ENCODE measurements at regions not wholly inside any gene's neighbourhood (a gene's known extent, or its start where the extent isn't known, plus 50 kb on each side); places are given as distances from the start of the nearest gene placed in this dataset.
A peak's percentile ranks its signal among the peaks of the same experiment; 100 is the strongest.

GRCh38 chr1:234729561-234730474 lies 119.8 kb upstream of the IRF2BP2 start:
- H3K27ac ChIP-seq: peak overlapping the region in 7 of 11 experiments; percentile 1 to 97 (median 95); a peak in 12 of 22 replicates
- H4K20me1 ChIP-seq: no peaks in the 10 kb centered on the region
- peak overlapping the region in 1 of 11 experiments; percentile 17; a peak in 2 of 22 replicates for H3K9ac ChIP-seq
- no peak overlapping the region for H3K4me3 ChIP-seq
- no peaks in the 10 kb centered on the region for H3K36me3 ChIP-seq
- H3K9me3 ChIP-seq (replicated peaks in 1 of 11): no peaks in the 10 kb centered on the region
- no peak for TF ChIP-seq Cebpa-rat (IDR thresholded peaks at IDR 0.05)
- H3K27me3 ChIP-seq: no peaks in the 10 kb centered on the region
- H3K4me2 ChIP-seq: peak overlapping the region; percentile 91 to 97 (median 94)
- peaks cover 83 to 92% (median 87%) of the 10 kb centered on the region in 10 experiments for H3K4me1 ChIP-seq

DNA sequence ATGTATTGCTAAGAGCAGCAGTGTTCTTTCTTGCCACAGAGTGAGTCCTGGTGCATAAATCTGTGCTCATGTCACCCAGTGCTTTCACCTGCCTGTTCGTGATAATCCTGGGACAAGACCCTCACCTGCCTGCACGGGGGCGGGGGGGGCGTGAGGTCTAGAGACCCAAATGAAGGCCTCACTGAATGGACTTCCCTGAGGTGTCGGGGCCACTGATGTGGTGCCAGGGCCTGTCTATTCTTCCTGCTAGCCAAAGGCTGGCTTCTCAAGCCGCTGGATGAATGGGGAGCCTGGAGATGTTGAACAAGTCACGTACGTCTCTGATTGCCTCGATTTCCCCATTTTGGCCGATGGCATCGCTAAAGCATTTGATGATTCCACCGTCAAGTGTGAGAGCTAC lies 118.8 kb upstream of the IRF2BP2 start:
- Histone ChIP-seq H3K9me3 (replicated peaks in 1 of 11) (no peaks in the 10 kb centered on the region), H3K36me3 (no peaks in the 10 kb centered on the region), H3K9ac (no peak overlapping the region), H3K4me2 (peak overlapping the region; percentile 91 to 97 (median 94)), H4K20me1 (no peaks in the 10 kb centered on the region), H3K27ac (peak overlapping the region in 8 of 11 experiments; percentile 17 to 100 (median 97); a peak in 12 of 22 replicates), H3K27me3 (no peaks in the 10 kb centered on the region), H3K4me3 (no peak overlapping the region), H3K4me1 (peaks cover 88 to 96% (median 90%) of the 10 kb centered on the region in 10 experiments)
- no peak for TF ChIP-seq Cebpa-rat (IDR thresholded peaks at IDR 0.05)

DNA sequence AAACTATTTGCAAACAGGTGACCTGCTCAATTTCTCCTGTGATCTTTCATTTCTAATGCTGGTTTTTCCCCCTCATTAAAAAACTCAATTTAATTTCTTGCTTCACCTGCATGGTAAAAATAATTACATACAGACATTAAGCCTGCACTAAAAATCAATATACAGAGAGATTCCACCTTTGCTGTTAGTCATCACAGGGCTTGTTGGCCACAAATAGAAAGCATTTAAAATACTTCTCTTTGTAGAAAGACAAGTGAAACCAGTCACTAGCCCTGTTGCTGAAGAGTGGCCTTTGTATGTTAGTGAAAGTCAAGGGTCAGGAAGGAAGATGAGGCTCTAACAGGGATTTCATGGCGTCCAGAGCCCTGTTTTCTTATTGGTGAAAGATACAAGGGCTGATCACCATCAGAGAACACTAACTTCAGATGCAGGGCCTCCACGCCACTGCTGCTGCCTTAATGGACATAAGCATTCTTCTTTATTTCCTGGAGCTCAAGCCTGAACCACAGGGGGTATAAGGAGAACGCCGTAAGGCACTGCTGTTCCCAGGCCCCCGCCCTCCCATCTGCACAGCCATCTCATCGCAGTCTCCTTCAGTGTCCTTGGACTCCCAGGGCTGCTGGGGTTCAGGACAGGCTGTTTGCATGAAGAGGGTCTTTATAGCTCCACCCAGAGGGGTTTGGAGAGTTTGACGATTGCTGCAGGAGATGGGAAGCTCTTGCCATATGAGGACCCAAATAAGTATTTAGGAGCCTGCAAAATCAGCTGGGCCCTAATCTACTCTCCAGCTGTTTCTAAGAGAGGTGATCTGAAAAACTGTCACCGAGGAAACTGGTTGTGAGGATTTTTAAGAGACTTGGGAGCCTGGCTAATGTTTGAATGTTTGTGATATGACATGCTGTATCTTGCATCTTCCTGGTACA lies 117.3 kb upstream of the IRF2BP2 start:
- Histone ChIP-seq H3K9ac (peak overlapping the region; percentile 22 to 95 (median 90); a peak in 20 of 22 replicates), H3K4me2 (peak overlapping the region; percentile 91 to 97 (median 94)), H3K4me1 (peaks cover 89 to 99% (median 94%) of the 10 kb centered on the region in 10 experiments), H3K27me3 (no peaks in the 10 kb centered on the region), H3K27ac (peak overlapping the region; percentile 95 to 100 (median 96); a peak in 20 of 22 replicates), H3K9me3 (replicated peaks in 1 of 11) (no peaks in the 10 kb centered on the region), H4K20me1 (no peaks in the 10 kb centered on the region), H3K4me3 (no peak overlapping the region; a peak in 1 of 20 replicates), H3K36me3 (no peaks in the 10 kb centered on the region)
- TF ChIP-seq Cebpa-rat (IDR thresholded peaks at IDR 0.05): no peak

DNA sequence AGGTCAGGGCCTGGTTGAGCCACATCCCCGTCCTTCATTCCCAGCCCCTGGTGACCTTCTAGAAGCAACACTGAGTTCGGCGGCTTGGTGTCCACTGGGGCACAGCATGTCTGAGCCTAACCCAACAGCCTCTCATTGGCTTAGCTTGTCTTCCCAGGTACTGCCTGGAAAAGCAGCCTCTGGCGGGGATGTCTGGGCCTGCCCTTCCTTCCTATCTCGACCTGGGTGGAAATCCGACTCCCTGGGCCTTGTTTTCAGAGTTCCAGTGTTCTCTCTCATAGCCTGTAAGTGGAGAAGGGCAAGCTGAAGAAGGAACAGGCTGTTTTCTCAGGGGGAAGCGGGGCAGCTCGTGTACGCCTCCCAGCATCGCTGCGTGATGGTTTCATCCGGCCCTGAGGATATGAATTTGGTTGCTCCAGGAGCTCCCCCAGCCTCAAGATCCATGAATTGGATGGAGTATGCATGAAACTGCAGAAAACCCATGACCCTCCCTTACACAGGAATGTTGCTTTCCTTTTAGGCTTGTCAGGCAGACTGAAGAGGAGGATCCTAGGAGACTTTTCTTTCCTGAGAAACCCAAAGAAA lies 116.5 kb upstream of the IRF2BP2 start:
- Histone ChIP-seq H3K27me3 (no peaks in the 10 kb centered on the region), H4K20me1 (no peaks in the 10 kb centered on the region), H3K4me3 (peak overlapping the region in 3 of 10 experiments; percentile 1 to 12 (median 7); a peak in 3 of 20 replicates), H3K9me3 (replicated peaks in 1 of 11) (no peaks in the 10 kb centered on the region), H3K27ac (peak overlapping the region; percentile 95 to 100 (median 96)), H3K36me3 (no peaks in the 10 kb centered on the region), H3K4me2 (peak overlapping the region; percentile 91 to 97 (median 94)), H3K9ac (peak overlapping the region; percentile 86 to 95 (median 90)), H3K4me1 (peaks cover 89 to 99% (median 94%) of the 10 kb centered on the region in 10 experiments)
- TF ChIP-seq Cebpa-rat (IDR thresholded peaks at IDR 0.05): no peak

- Histone ChIP-seq H3K36me3 (no peaks in the 10 kb centered on the region), H3K9me3 (replicated peaks in 1 of 11) (no peaks in the 10 kb centered on the region), H3K27ac (peak overlapping the region; percentile 95 to 100 (median 96)), H4K20me1 (no peaks in the 10 kb centered on the region), H3K4me3 (peak overlapping the region; percentile 31 to 63 (median 50); a peak in 19 of 20 replicates), H3K27me3 (no peaks in the 10 kb centered on the region), H3K4me1 (peaks cover 89 to 99% (median 94%) of the 10 kb centered on the region in 10 experiments), H3K9ac (peak overlapping the region; percentile 86 to 95 (median 90)), H3K4me2 (peak overlapping the region; percentile 91 to 97 (median 94))
- no peak for TF ChIP-seq Cebpa-rat (IDR thresholded peaks at IDR 0.05)
These were observed 115.5 kb upstream of the IRF2BP2 start for GRCh38 chr1:234725177-234726132.

GRCh38 chr1:234724516-234725176 lies 114.7 kb upstream of the IRF2BP2 start:
- no peaks in the 10 kb centered on the region for H3K36me3 ChIP-seq
- no peaks in the 10 kb centered on the region for H3K27me3 ChIP-seq
- H3K9me3 ChIP-seq (replicated peaks in 1 of 11): no peaks in the 10 kb centered on the region
- H3K9ac ChIP-seq: peak overlapping the region; percentile 86 to 95 (median 90)
- H4K20me1 ChIP-seq: no peaks in the 10 kb centered on the region
- peak overlapping the region; percentile 91 to 97 (median 94) for H3K4me2 ChIP-seq
- H3K27ac ChIP-seq: peak overlapping the region; percentile 95 to 100 (median 96)
- H3K4me1 ChIP-seq: peaks cover 89 to 98% (median 94%) of the 10 kb centered on the region in 10 experiments
- peak overlapping the region; percentile 31 to 63 (median 50); a peak in 19 of 20 replicates for H3K4me3 ChIP-seq
- TF ChIP-seq Cebpa-rat (IDR thresholded peaks at IDR 0.05): no peak

DNA sequence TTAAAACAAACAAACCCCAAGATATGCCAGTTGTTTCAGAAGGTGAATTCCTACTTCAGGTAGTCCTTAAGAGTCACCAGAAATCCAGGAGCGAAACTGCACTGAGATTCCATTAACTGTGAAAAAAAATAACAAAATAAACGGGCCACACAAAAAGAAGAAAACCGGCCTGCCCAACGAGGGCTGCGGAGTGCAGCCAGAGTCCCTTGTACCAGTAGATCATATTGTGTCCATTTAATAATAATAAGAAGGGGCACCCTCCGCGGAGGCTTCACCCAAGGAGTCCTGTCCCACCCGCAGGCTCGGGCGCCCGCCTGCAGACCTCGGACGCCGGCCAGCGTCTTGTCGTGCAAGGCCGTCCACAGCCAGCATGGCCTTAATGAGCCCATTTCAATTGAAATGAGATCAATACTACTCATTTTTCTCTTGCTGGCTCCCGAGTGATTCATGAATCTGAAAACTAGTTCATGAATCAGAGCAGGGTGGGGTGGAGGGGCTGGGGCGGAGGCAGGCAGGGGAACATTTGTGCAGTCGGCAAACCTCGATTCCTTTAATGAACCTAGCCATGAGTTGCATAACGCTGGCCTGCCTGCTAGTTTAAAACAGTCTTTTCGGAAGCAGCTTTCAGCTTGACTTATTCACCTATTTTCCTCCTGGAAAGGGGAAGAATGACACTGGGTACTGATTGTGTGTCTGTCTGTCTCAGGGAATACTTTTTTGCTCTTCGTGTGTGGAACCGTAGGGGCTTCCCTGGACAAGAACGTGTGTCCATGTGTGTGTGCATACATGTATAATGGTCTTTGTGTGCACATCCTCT lies 113.1 kb upstream of the IRF2BP2 start:
- peak overlapping the region; percentile 95 to 100 (median 96) for H3K27ac ChIP-seq
- H3K9ac ChIP-seq: peak overlapping the region; percentile 86 to 95 (median 90)
- H3K4me3 ChIP-seq: peak overlapping the region; percentile 16 to 63 (median 46); a peak in 13 of 20 replicates
- H3K27me3 ChIP-seq: no peaks in the 10 kb centered on the region
- peaks cover 84 to 96% (median 90%) of the 10 kb centered on the region in 10 experiments for H3K4me1 ChIP-seq
- H4K20me1 ChIP-seq: no peaks in the 10 kb centered on the region
- H3K9me3 ChIP-seq (replicated peaks in 1 of 11): no peaks in the 10 kb centered on the region
- H3K36me3 ChIP-seq: no peaks in the 10 kb centered on the region
- TF ChIP-seq Cebpa-rat (IDR thresholded peaks at IDR 0.05): peak in 4 of 11 experiments; percentile 15 to 58 (median 32); a peak in 4 of 22 replicates
- peak overlapping the region; percentile 91 to 97 (median 94) for H3K4me2 ChIP-seq
